ENCODE measurements at regions not wholly inside any gene's neighbourhood (a gene's known extent, or its start where the extent isn't known, plus 50 kb on each side); places are given as distances from the start of the nearest gene placed in this dataset.

DNA sequence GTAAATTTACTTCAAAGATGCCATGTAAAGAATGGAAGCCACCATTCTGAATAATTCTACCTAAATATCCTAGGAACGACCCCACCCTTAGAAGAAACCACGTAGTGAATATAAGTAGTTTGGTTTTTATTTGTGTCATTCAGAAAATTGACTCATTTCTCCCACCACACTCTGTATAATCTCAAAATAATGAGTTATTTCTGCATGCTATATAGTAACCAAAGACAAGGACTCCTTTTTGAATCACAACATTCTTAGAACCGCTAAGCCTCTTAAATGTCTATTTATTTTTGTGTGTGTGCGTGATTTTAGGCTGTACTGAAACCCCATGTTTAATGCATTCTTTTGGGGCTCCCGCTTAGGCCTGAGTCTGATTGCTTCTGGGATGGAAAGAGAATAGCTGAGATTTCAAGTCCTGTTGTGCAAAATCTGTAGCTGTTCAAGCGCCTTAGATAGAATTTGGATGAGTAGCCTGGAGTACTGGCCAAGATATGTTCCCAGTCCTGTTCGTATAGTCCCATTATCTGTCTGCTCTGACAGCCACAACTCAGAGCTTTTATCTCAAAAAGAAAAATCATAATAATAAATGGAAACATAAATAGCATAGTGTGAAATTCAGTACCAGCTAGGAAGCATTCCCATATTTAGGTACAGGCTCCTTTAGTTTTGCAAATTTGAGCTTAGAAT lies 532.4 kb upstream of the NBEA start:
- FAIRE-seq (no peak), DNase-seq (ENCODE audit: low spot score) (no peak)

DNA sequence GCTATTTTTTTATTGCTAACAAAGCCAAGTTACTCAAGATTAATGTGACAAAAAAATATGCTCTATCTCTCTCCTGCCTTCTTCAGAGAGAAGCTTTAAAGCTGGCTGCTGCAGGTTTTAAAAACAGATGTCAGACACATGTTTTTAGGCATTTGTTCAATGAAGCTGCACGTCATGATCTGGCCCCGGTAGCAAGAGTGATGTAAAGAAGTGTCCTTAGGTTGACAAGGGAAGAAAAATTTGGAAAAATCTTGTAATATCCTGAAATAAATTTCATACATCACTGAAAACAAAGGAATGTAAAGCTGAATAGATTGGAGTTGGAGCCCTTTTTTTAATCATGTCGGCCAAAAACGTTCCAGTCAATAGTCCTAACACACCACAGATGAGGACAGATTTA lies 531.4 kb upstream of the NBEA start:
- FAIRE-seq: no peak

DNA sequence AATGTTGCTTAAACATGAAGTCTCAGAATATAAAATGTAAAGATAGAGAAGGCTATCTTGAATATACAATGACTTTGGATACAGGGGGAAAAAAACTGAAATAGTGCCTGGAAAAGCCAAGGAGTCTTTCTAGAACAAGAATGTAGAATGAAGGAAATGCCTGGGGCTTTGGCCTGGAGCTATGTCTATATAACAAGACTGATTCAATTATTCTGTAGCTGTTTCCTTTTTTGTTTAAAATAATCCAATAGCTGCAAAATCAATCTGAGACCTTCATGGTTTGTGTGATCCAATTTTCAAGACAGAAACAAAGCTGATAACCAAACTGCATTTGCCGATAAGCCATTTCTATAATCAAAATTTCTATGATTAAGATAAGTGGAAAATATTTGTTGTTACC lies 530.9 kb upstream of the NBEA start:
- no peak for DNase-seq (ENCODE audit: low spot score)
- no peak for FAIRE-seq

More for the DNA sequence above, 531.4 kb upstream of the NBEA start:
- no peak for DNase-seq (ENCODE audit: low spot score)

DNA sequence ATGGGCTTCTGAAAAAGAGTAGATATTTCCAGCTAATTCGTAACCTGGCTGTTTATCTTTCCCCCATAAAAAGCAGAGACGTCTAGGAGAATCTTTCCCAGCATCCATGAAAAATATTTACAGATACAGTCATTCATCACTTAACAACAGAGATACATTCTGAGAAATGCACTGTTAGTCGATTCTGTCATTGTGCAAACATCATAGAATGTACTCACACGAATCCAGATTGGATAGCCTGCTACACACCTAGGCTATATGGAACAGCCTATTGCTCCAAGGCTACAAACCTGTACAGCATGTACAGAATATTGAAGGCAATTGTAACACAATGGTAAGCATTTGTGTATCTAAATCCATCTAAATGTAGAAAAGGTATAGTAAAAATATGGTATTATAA lies 530.2 kb upstream of the NBEA start:
- DNase-seq (ENCODE audit: low spot score) (no peak), FAIRE-seq (no peak)

DNA sequence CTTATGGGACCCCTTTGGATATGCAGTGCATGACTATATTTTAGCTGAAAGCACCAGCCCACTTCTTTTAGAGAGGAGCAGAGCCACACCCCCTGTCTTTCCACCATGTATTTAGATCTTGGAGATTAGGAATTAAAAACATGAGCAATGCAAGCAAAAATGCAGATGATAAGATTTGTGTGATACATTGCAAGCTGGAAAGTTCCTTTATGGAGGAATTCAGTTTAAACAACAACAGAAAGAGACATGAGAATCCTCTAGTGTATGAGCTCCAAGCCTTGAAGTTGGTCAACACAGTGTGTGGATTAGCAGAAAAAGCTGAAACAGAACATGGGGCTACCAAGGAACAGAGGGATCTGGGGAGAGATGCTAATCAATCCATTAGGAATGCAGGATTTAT lies 529.8 kb upstream of the NBEA start:
- FAIRE-seq (no peak), DNase-seq (ENCODE audit: low spot score) (no peak)

DNA sequence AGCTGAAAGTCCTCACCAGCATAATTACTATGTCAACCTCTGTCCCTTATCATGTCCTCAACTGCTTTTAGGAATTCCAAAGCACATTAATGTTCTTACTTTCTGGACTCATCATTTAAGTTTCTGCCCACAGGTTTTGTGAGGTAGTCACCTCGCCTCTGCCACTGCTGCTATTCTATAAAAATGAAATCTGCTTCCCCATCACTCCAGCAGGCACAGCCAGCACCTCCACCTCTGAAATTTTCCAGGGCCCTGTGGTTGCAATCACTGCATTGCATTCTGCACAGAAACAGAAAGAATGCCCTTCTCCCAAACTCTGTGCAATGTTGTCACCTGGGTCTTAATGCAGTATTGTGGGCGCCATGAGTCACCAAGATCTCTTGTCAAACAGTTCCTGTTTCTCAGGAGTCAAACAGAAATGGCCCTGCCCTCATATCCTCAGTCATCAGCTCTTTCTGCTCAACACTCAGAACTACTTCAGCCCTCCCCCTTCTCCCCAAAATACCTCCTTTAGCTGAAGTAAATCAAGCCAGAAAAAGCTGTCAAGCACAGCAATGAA lies 529.2 kb upstream of the NBEA start:
- FAIRE-seq (no peak), DNase-seq (ENCODE audit: low spot score) (no peak)

DNA sequence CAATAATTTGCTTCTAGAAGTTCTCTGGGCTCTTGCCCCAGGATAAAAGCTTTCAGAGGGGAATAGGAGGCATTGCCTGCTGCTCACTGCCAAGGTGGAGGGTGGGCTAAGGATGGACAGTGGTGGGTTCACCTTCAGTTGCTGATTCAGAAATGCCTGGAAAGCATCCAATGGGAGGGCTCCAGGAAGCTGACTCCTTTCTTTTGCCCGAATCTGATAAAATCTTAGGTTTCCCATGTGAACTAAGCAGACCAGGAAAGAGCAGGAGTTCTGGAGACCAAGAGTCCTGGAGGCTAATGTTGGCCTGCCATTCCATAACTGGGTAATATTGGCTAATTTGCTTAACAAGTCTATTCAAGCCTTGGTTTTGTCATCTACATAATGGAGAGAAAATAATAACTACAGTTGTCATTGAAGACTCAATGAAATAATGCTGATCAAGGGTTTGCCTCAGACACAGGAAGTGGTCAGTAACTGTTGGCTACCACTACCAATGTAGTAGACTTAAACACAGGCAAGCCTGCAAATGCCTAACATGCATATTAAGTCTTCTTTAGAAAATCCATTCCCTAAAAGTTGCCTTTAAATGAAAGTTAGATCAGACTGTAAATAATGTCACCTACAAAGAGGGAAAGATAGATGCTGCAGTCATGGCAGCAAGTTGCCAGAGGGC lies 528.4 kb upstream of the NBEA start:
- FAIRE-seq: no peak
- DNase-seq (ENCODE audit: low spot score): no peak

DNA sequence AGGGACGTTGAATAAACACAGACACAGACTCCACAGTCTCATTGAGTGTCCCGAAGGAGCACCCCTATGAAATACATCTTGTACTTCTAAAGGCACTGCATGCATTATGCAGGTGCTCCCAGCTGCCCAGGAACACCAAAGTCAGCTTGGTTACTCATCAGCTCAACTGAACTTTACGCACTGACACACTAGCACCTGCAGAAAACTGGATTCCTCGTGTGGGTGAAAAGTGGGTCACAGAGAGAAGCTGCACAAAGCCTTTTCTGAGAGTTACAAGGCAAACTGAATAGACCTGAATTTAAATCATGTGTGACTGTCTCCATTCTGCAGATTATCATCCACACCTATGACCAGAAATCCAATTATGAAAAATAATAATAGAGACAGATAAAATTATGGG lies 527.5 kb upstream of the NBEA start:
- DNase-seq (ENCODE audit: low spot score) (no peak), FAIRE-seq (no peak)

DNA sequence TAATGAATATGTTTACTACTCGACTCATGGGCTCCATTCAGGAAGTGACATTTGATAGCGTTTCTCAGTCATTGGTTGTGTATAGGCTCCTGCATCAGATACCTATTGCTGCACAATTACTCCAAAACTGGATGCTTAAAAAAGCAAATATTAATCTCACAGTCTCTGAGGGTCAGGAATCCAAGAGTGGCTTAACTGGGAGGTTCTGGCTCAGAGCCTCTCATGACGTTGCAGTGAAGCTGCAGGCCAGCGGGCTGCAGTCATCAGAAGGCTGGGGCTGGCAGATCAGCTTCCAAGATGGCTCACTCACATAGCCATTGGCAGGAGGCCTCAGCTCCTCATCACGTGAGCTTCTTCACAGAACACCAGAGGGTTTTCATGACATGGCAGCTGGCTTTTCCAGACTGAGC lies 525.1 kb upstream of the NBEA start:
- DNase-seq (ENCODE audit: low spot score): no peak

DNA sequence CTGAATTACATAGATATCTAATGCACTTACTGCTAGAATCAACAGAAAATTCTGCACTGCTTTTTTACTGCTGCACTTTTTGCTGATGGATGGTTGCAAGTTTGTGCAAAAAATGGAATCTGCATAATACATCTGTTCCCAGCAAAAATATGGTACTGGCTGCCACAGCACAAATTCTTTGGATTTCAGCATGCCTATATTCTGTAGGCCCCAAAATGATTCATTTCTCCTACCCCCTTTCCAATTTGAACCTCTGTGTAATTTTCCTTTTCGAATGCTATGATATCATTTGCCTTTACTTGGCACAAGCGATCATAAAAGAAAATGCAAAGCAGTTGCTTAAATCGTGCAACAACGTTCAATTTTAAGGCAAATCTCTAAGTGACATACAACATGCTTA lies 524.2 kb upstream of the NBEA start:
- FAIRE-seq: no peak

More for the DNA sequence above, 525.1 kb upstream of the NBEA start:
- no peak for FAIRE-seq

DNA sequence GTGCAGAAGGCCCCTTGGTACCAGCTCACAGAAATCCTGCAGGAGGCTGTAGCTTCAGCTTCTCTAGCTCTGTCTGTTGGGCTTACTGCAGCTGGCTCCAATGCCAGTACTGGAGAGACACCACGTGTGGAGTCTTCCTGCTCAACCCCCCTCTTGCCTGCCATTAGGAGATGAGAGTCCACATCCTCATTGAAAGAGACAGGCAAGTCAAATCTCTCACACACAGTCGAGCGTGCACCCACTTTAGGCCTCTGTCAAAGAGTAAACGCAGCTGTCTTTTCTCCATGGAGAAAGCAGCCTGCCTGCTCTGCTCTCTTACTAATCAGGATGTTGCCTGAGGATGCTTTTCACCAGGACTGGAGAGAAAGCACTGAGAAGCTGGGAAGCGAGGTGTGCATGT lies 523.0 kb upstream of the NBEA start:
- no peak for FAIRE-seq
- no peak for DNase-seq (ENCODE audit: low spot score)

More for the DNA sequence above, 524.2 kb upstream of the NBEA start:
- DNase-seq (ENCODE audit: low spot score): no peak

DNA sequence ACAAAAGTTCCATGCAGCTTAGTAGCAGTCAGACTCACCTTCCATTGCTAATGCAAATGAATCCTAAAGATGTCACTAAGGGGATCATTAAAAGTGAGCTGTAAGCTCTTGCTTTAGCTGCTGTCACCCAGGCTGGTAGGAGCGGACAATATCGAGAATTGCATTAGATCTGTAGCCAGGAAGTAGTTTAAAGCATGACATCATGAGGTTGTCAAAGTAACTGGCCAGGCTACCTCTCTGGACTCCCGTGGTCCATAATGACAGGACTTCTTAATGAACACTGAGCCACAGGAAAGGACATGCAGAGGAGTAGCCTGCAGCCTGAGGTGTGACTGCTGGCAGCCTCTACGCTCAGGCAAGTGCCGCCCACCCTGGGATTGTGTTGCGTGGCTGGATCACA lies 522.3 kb upstream of the NBEA start:
- FAIRE-seq: no peak

DNA sequence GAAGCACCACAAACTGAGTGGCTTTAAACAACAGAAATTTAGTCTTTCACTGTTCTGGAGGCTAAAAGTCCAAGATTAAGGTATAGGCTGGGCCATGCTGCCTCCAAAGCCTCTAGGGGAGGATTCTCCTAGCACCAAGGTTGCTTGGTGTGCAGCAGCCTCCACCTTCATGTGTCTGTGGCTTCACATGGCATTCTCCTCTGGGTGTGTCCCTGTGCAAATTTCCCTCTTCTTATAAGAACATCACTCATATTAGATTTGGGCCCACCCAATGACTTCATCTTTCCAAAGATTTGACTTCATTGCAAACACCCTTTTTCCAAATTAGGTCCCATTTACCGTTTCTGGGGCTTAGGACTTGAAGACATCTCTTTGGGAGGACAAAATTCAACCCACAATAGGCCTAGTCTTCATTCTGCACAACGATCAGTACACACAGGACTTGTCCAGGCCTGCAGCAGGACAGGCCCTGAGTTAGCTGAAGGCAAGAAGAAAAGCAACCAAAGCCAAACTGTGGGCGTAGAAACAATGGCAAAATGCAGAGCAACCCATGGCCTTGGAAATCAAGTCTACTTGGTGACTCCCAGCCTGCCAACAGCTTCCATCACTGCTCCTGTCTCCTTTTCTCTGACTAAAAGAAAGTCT lies 521.2 kb upstream of the NBEA start:
- FAIRE-seq (no peak), DNase-seq (ENCODE audit: low spot score) (no peak)

More for the DNA sequence above, 522.3 kb upstream of the NBEA start:
- no peak for DNase-seq (ENCODE audit: low spot score)

DNA sequence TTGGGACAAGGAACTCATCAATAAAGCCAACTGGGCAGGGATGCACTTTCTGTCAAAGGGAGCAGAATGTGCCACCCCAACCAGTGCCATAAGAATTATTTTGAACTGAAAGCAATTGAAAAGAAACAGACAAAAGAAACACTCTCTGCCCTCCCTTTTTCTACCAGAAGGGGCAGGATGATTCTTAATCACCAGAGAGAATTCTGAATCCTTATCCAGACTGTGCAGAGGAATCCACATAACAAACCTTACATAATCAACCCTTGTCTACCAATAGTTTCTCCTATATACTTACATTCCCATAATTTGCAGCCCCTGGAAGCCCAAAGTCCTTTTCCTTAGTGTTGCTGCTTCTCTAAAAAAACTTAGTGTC lies 520.7 kb upstream of the NBEA start:
- FAIRE-seq (no peak), DNase-seq (ENCODE audit: low spot score) (no peak)

DNA sequence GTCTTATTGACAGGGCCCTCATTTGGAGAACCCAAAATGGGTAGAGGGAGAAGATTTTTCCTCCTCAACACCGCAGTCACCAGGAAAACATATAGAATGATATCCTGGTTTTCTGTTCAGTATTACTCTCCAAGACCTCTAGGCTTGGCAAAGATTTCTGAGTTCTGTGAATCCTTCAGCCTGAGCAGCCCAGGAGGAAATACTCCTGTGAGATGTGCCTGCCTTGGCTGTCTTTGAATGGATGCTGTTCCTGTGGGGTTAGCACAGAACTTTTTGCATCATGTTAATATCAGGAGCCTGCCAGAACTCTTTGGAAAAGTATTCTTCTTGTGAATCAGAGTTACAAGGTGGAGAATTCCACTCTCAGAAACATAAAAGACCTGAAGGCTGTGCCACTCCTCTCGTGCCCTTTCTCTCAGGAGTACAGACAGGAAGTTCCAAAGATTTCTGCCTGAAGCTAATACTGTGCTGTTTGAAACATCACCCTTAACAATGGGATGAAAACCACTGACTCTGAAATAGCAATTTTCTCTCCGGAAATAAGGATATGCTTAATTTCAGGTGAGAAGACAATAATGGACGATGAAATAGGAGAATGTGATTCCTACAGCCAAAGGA lies 520.1 kb upstream of the NBEA start:
- FAIRE-seq (no peak), DNase-seq (ENCODE audit: low spot score) (no peak)

DNA sequence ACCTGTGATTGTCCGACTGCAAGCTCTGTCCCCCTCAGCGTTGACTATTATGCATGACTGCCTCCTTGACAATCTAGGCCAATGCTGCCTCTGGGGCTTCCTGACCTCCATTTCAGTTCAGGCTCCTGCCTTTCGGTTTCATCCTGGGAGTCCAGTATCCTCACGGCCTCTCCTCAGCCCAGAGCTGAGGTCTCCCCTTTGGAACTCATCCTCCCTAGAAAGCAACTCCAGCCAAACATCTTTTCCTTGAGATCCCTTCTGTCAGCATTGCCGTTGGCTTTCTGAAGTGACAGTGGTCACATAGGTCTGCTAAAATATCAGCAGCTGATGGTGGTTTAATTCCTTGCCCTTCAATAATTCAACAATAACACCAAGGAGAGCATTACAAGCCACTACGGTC lies 519.1 kb upstream of the NBEA start:
- DNase-seq (ENCODE audit: low spot score) (no peak), FAIRE-seq (no peak)

DNA sequence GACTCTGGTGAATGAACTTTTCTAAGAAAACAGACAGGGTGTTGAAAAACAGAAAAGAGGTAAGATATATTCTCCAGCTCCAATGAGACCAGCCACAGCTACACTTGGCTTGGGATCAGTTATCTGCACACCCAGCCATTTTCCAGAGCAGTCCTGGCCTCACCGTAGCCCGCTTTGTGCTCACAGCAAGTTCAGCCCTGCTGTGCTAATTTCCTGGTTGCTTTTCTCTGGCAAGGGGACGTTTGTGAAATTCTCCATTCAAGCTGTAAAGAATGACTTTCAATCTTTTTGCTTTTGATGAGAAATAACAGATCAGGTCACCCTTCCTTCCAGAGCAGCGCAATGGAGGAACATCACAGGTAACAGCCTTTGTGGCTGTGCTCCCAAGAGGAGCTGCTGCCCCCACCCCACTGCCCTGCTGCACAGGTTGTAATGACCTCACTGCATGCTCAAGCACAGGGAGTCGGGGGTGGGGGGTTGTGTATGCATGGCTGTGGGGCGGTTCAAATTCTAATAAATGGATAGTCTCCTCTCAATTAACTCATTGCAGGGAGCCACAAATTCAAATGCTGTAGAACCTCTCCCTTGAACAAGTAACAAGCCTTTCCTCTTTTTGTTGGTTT lies 516.6 kb upstream of the NBEA start:
- FAIRE-seq: no peak

DNA sequence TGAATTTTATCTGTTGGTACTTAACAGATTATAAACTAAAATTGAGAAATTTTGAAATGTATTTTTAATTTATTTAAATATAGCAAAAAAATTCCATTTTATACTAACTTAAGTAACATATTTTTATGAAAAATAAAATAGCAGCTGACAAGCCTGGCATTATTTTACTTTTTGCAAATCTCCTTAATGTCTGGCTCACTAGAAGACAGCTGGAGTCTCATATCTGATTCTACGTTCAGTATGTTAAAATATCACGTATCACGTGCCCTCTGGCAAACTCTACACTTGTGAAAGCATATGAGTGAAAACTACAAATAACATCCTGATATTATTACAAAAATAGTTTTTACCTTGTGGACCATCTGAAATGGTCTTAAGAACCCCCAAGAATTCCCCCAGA lies 513.2 kb upstream of the NBEA start:
- no peak for DNase-seq (ENCODE audit: low spot score)
- FAIRE-seq: no peak

More for the DNA sequence above, 516.6 kb upstream of the NBEA start:
- no peak for DNase-seq (ENCODE audit: low spot score)

DNA sequence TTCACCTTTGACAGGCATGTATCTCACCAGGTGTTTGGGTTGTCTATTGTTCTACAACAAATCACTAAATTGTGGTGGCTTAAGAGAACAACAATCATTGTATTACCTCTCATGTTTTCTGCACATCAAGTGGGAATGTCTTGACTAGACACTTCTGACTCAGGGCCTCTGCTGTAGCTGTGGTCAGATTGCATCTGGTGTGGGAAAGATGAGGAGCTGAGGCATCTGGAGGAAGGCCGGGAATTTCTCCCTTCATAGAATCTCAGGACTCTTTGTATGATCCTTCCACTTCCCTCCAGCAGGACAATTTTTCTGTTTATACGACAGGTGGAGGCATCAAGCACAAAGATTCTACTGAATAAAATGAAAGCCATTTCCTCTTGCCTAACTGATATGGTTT lies 511.8 kb upstream of the NBEA start:
- no peak for DNase-seq (ENCODE audit: low spot score)
- no peak for FAIRE-seq

DNA sequence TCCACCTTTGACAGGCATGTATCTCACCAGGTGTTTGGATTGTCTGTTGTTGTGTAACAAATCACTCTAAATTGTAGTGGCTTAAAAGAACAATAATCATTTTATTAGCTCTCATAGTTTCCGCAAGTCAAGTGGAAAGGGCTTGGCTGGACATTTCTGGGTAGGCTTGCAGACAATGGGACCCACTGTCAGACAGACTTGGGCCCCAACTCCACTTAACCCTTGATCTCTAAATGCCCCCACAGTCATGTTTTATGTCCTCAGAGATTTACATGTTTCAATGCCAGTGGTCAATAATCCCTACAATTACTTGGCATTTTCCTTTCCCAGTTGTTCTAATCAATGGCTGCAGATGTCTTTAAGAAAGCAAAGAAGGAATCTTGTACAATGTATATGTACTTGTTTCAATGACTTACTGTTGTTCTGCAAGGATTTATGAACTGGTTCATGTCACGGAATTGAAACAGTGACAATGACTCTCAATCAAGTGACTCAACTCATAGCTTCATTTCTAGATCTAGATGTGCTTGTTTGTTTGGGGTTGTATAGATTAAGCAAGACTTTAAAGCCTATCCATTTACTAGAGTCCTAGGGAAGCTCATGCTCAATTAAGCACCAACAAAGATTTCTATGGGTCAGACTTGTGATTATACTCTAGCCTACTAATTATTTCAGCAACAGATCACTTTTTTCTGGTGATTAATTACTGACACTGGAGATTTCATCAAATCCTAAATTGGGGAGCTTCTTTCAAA lies 510.1 kb upstream of the NBEA start:
- FAIRE-seq (no peak), DNase-seq (ENCODE audit: low spot score) (no peak)

DNA sequence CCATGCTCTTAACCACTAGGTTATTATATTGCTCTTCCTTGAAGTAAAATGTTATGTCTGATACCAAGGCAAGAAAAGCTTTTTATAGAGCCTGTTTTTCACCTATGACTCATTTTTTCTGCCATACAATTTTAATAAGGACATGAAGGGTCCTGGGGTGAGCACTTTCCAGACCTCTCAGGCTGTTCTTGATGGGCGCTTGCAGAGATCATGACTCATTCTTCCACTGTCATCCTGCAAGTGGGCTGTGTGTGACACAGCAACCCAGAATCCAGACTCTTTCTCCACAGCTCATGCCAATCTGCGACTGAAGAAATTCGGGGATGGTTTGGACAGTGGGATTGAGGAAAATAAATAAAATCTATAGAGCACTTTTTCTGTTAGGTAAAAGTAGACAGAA lies 506.7 kb upstream of the NBEA start:
- FAIRE-seq: no peak
- DNase-seq (ENCODE audit: low spot score): no peak
